HCT116 (cell line): ENCODE measurements at regions not wholly inside any gene's neighbourhood (a gene's known extent, or its start where the extent isn't known, plus 50 kb on each side); places are given as distances from the start of the nearest gene placed in this dataset.

ENCODE experiments used
- ATAC-seq: fragments of 200-7000 bp; cut with Tn5 transposase; 2 replicates; pipeline ENCODE4 v1.9.1; 2020; ENCODE audit warnings: mild to moderate bottlenecking, moderate library complexity
- BruUV-seq: library from RNA; stranded (reverse); fragments of 400-500 nt; replicated peaks from 2 replicates; lab custom pipeline; 2021; lab: Mats Ljungman, UMichigan
- CTCF ChIA-PET: fragments of 300-600 bp; sonication (Branson Sonifier 250); formaldehyde crosslinking; loops from one replicate; lab custom pipeline; 2021; ENCODE audit warnings: antibody characterized with exemption; lab: Charles Lee
- POLR2A ChIA-PET: fragments of 300-600, 350-600 bp; sonication (Branson Sonifier 250); formaldehyde crosslinking; loops from one replicate; lab custom pipeline; 2021; ENCODE audit warnings: antibody characterized with exemption; lab: Charles Lee
- RAD21 ChIA-PET, 2 experiments: fragments of 300-600 bp; sonication (Branson Sonifier 250); formaldehyde crosslinking; loops; one replicate each; lab custom pipeline; 2023; ENCODE audit warnings: low total read pairs in 2 of 2; ENCODE audit not compliant: uncharacterized antibody in 2 of 2, unreplicated experiment in 2 of 2, low non-redundant PET in 1 of 2; lab: Charles Lee
- DNase-seq: peaks from one replicate; pipeline ENCODE4 v3.0.0-alpha.2; 2010; ENCODE audit warnings: low read depth, low spot score
- H2AFZ ChIP-seq: fragments of 200-600 bp; shearing (Covaris generic), sonication (generic); 2 replicates; pipeline ENCODE4 v1.6.1; 2017; ENCODE audit warnings: low read depth, mixed run types, mixed read lengths, antibody characterized with exemption, low read length; ENCODE audit not compliant: poor library complexity, severe bottlenecking
- H3K27ac ChIP-seq: 2 replicates; pipeline ENCODE4 v1.5.1; 2012; ENCODE audit warnings: low read depth, low read length
- H3K27me3 ChIP-seq: fragments of 200-600 bp; sonication (generic); 2 replicates; pipeline ENCODE4 v1.6.1; 2016; ENCODE audit warnings: mixed run types, low read length, mixed read lengths; ENCODE audit not compliant: insufficient read depth
- H3K36me3 ChIP-seq, 2 experiments: fragments of 200-500 bp in 1 of 2; fragments of 200-600 bp in 1 of 2; sonication (Bioruptor generic) in 1 of 2; sonication (generic) in 1 of 2; 2 replicates each; pipeline versions ENCODE4 v1.5.1 to v1.6.1; 2014 to 2016; ENCODE audit warnings: low read length in 2 of 2, inconsistent platforms in 1 of 2, mixed read lengths in 1 of 2, mixed run types in 1 of 2; ENCODE audit not compliant: insufficient read depth in 2 of 2, control insufficient read depth in 1 of 2
- H3K4me1 ChIP-seq, 2 experiments: fragments of 200-600 bp in 1 of 2; sonication (generic) in 1 of 2; 2 replicates each; pipeline versions ENCODE4 v1.5.1 to v1.6.1; 2012 to 2017; ENCODE audit warnings: low read length in 2 of 2, inconsistent platforms in 1 of 2, mild to moderate bottlenecking in 1 of 2, mixed read lengths in 1 of 2, mixed run types in 1 of 2, moderate library complexity in 1 of 2; ENCODE audit not compliant: insufficient read depth in 2 of 2, control insufficient read depth in 1 of 2
- H3K4me2 ChIP-seq: fragments of 200-600 bp; sonication (generic); 2 replicates; pipeline ENCODE4 v1.6.1; 2017; ENCODE audit warnings: mixed run types, low read length, mixed read lengths
- H3K4me3 ChIP-seq, 2 experiments: fragments of 200-600 bp in 1 of 2; sonication (generic) in 1 of 2; replicated peaks in 1 of 2; 2 replicates each; pipeline ENCODE4 v1.5.1; 2011 to 2016; ENCODE audit warnings: low read length in 2 of 2, control low read depth in 1 of 2, low read depth in 1 of 2, mild to moderate bottlenecking in 1 of 2, mixed read lengths in 1 of 2, mixed run types in 1 of 2
- H3K79me2 ChIP-seq: fragments of 200-600 bp; sonication (generic); 2 replicates; pipeline ENCODE4 v1.6.1; 2017; ENCODE audit warnings: mild to moderate bottlenecking, mixed run types, low read length, moderate library complexity, mixed read lengths; ENCODE audit not compliant: insufficient read depth
- H3K9ac ChIP-seq: fragments of 200-600 bp; sonication (generic); 2 replicates; pipeline ENCODE4 v1.6.1; 2016; ENCODE audit warnings: low read length, mixed read lengths
- H3K9me2 ChIP-seq: fragments of 200-600 bp; sonication (generic), shearing (Covaris generic); 2 replicates; pipeline ENCODE4 v1.6.1; 2017; ENCODE audit warnings: mixed run types, mild to moderate bottlenecking, moderate library complexity; ENCODE audit not compliant: insufficient read depth
- H3K9me3 ChIP-seq, 2 experiments: fragments of 200-500 bp in 1 of 2; fragments of 200-600 bp in 1 of 2; sonication (Bioruptor generic) in 1 of 2; sonication (generic) in 1 of 2; 2 replicates each; pipeline ENCODE4 v1.6.1; 2014 to 2017; ENCODE audit warnings: low read length in 2 of 2, mixed read lengths in 2 of 2, inconsistent platforms in 1 of 2, low read depth in 1 of 2, mild to moderate bottlenecking in 1 of 2, mixed run types in 1 of 2, moderate library complexity in 1 of 2; ENCODE audit not compliant: control insufficient read depth in 1 of 2, insufficient read depth in 1 of 2
- H4K20me1 ChIP-seq: fragments of 200-600 bp; sonication (generic), shearing (Covaris generic); 2 replicates; pipeline ENCODE4 v1.6.1; 2017; ENCODE audit warnings: mixed run types, mild to moderate bottlenecking, moderate library complexity; ENCODE audit not compliant: insufficient read depth
- ATF3 ChIP-seq: IDR thresholded peaks from 2 replicates; pipeline ENCODE4 v1.6.1; 2012
- CEBPB ChIP-seq: IDR thresholded peaks from 2 replicates; pipeline ENCODE4 v1.6.1; 2012; ENCODE audit warnings: low read depth
- CTCF ChIP-seq, 3 experiments: fragments of 200-600 bp in 1 of 3; sonication (generic) in 1 of 3; IDR thresholded peaks in 2 of 3; conservative IDR thresholded peaks in 1 of 3; 2 replicates each; pipeline ENCODE4 v1.5.1; 2012 to 2017; ENCODE audit warnings: low read depth in 2 of 3, low read length in 2 of 3, antibody characterized with exemption in 1 of 3, borderline replicate concordance in 1 of 3, control low read depth in 1 of 3, mild to moderate bottlenecking in 1 of 3, mixed read lengths in 1 of 3, mixed run types in 1 of 3, moderate library complexity in 1 of 3; ENCODE audit not compliant: insufficient read depth in 1 of 3
- EGR1 ChIP-seq: IDR thresholded peaks from 2 replicates; pipeline ENCODE4 v1.6.1; 2012; ENCODE audit warnings: low read depth
- ELF1 ChIP-seq: IDR thresholded peaks from 2 replicates; pipeline ENCODE4 v1.6.1; 2012; ENCODE audit warnings: low read depth, borderline replicate concordance
- EZH2 ChIP-seq: fragments of 200-600 bp; sonication (generic); IDR thresholded peaks from 2 replicates; pipeline ENCODE4 v1.6.1; 2017; ENCODE audit warnings: antibody characterized with exemption, mixed run types
- FOSL1 ChIP-seq: IDR thresholded peaks from 2 replicates; pipeline ENCODE4 v1.6.1; 2012; ENCODE audit warnings: low read depth
- JUND ChIP-seq: IDR thresholded peaks from 2 replicates; pipeline ENCODE4 v1.6.1; 2012
- MAX ChIP-seq: IDR thresholded peaks from 2 replicates; pipeline ENCODE4 v1.6.1; 2012
- POLR2A ChIP-seq: IDR thresholded peaks from 2 replicates; pipeline ENCODE4 v1.7.0; 2011; ENCODE audit warnings: borderline replicate concordance; ENCODE audit not compliant: insufficient read depth, insufficient read length; ENCODE audit errors: extremely low read depth
- POLR2AphosphoS5 ChIP-seq: IDR thresholded peaks from 2 replicates; pipeline ENCODE4 v1.6.1; 2011; ENCODE audit warnings: mild to moderate bottlenecking, low read depth, low read length, moderate library complexity
- RAD21 ChIP-seq: IDR thresholded peaks from 2 replicates; pipeline ENCODE4 v1.6.1; 2012; ENCODE audit warnings: low read depth, mild to moderate bottlenecking
- REST ChIP-seq: IDR thresholded peaks from 2 replicates; pipeline ENCODE4 v1.6.1; 2012; ENCODE audit warnings: low read depth
- SIN3A ChIP-seq: IDR thresholded peaks from 2 replicates; pipeline ENCODE4 v1.6.1; 2012; ENCODE audit warnings: low read depth
- SP1 ChIP-seq: IDR thresholded peaks from 2 replicates; pipeline ENCODE4 v1.6.1; 2012; ENCODE audit warnings: low read depth
- SRF ChIP-seq: IDR thresholded peaks from 2 replicates; pipeline ENCODE4 v1.6.1; 2012; ENCODE audit warnings: low read depth
- TCF7L2 ChIP-seq: IDR thresholded peaks from 2 replicates; pipeline ENCODE4 v1.7.0; 2011; ENCODE audit warnings: borderline replicate concordance, inconsistent platforms; ENCODE audit not compliant: insufficient read depth, insufficient read length; ENCODE audit errors: extremely low read depth
- YY1 ChIP-seq: IDR thresholded peaks from 2 replicates; pipeline ENCODE4 v1.6.1; 2011; ENCODE audit warnings: low read length, low read depth, moderate library complexity, mild to moderate bottlenecking; ENCODE audit not compliant: insufficient replicate concordance; ENCODE audit errors: extremely low read depth
- ZBTB33 ChIP-seq: IDR thresholded peaks from 2 replicates; pipeline ENCODE4 v1.6.1; 2011; ENCODE audit warnings: mild to moderate bottlenecking, low read length, moderate library complexity; ENCODE audit not compliant: insufficient replicate concordance; ENCODE audit errors: extremely low read depth
- ZFX ChIP-seq: fragments of 450-650 bp; IDR thresholded peaks from 2 replicates; pipeline ENCODE4 v1.6.1; 2017
- intact Hi-C: fragments of 100-400 bp; cut with micrococcal nuclease; formaldehyde crosslinking; loops from 2 replicates; pipeline ENCODE4 v1.10.0; 2022

GRCh38 chr12:125239563-125239962 is 174.3 kb downstream of the AACS start:
- no peaks in the 10 kb centered on the region for H3K9me2 ChIP-seq
- ATAC-seq: no peak
- no peak for DNase-seq
- H3K36me3 ChIP-seq: no peaks in the 10 kb centered on the region
- intact Hi-C loops: no loop called here
- H3K27ac ChIP-seq: no peak overlapping the region
- H3K27me3 ChIP-seq: peaks cover 26% of the 10 kb centered on the region
- ChIA-PET RAD21 (no interaction called here), POLR2A (no interaction called here), CTCF (no interaction called here)
- TF ChIP-seq ZFX: no peak
- no peak for TF ChIP-seq RAD21
- no peak for TF ChIP-seq REST
- TF ChIP-seq ZBTB33: no peak
- no peak for TF ChIP-seq EZH2
- no peak for TF ChIP-seq SP1
- TF ChIP-seq EGR1: no peak
- no peak for TF ChIP-seq POLR2A
- no peak for TF ChIP-seq CTCF (IDR thresholded peaks at IDR 0.05 in 2 of 3, conservative IDR thresholded peaks at IDR 0.05 in 1 of 3; ENCODE audit: borderline replicate concordance in 1 of 3, insufficient read depth in 1 of 3, low read depth in 2 of 3, low read length in 2 of 3)
- no peak for TF ChIP-seq CEBPB
- TF ChIP-seq FOSL1: no peak
- TF ChIP-seq TCF7L2: no peak
- no peak for TF ChIP-seq YY1
- TF ChIP-seq SRF: no peak
- no peak for TF ChIP-seq SIN3A
- TF ChIP-seq ATF3: no peak
- no peak for TF ChIP-seq ELF1
- TF ChIP-seq POLR2AphosphoS5: no peak
- TF ChIP-seq JUND: no peak
- TF ChIP-seq MAX: no peak
- no peaks in the 10 kb centered on the region for H3K4me1 ChIP-seq
- H3K9me3 ChIP-seq: no peaks in the 10 kb centered on the region
- no peak overlapping the region for H3K4me2 ChIP-seq
- H3K4me3 ChIP-seq: no peak overlapping the region
- H3K9ac ChIP-seq: no peak overlapping the region
- H4K20me1 ChIP-seq: no peaks in the 10 kb centered on the region
- no TSS peak for BruUV-seq
- H2AFZ ChIP-seq: no peak overlapping the region
- H3K79me2 ChIP-seq: no peaks in the 10 kb centered on the region
